HG03175 (cell line): ENCODE measurements at regions not wholly inside any gene's neighbourhood (a gene's known extent, or its start where the extent isn't known, plus 50 kb on each side); places are given as distances from the start of the nearest gene placed in this dataset.

Experiments
- ATAC-seq: cut with Tn5 transposase; IDR thresholded peaks from one replicate; pipeline ENCODE4 v1.9.1; 2021; ENCODE audit warnings: mild to moderate bottlenecking, moderate library complexity; ENCODE audit not compliant: unreplicated experiment

DNA sequence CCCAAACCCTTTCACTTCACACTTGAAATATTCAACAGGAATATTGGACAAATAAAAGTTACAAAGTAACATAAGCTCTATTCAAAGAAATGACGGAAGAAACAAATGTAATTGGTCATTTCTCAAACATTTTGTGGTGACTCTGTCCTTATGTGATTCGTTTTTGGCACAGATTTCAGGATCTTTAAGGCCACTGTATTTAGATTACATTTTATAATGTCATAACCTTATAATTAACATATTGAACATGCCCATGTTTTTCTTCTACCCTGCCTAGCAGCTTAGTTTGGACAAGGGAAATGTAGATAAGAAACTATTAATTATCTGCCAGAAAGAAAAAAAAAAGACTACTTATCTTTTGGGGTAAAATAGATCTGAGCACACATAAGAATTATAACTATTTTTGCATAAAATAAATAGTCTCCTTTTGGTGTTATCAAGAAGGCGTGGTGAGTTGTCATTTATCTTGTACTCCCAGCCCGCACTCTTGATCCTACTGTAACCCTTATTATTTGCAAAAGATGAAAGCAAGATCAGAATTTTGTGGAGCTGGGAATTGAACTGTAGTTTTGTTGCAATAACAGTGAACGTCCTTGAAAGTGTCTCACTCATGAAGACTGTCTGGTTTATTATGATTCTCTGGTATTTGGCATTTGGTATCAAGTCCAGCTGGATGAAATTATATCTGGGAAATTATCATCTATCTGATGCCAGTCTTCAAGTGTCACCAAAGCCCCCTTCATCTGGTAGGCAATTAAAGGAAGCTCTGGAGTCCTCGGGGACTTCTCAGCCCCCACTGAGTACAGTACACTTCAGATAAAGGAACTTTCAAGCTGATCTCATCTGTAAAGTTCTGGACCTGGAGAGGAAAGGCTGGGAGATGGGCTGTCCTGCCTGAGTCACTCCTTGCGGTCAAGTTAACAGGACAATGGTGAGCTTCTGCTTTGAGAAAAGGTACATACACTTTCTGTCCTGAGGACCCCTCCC is 175.7 kb upstream of the INHBA start:
- no peak for ATAC-seq

DNA sequence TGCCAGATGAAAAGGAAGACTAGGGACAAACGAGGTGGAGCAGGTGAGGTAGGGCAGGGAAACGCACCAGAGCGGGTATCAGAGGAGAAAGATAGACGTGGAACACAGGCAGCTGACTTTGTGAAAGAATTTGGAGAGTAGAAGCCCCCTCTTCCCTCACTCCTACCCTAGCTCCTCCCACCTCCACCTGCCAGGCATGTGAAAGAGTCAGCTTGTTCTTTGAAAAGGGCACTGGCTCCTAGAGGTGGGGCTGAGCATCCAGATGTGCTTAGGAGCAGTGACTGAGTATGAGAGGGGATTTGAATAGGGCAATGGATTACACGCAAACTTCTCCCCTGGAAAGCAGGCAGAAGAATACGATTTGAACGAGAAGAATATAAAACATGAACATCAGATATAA is 174.2 kb upstream of the INHBA start:
- ATAC-seq = no peak

DNA sequence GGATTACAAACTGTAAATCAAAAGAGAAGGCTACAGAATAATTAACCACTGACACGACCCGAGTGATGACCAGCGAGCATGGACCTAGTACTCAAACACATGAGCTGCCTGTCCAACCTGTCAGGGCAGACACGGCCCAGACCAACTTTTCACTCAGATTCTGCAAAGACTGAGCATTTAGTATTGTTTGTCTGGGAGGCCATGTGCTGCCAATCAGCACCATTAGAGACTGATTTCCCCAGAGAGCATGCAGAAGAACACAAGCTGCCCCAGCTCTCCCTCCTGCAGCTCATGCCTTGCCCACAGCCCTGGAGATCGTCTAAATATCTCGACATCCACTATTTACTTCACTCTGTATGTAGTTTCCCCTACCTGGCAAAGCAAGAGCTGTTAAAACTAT is 172.6 kb upstream of the INHBA start:
- ATAC-seq = no peak

DNA sequence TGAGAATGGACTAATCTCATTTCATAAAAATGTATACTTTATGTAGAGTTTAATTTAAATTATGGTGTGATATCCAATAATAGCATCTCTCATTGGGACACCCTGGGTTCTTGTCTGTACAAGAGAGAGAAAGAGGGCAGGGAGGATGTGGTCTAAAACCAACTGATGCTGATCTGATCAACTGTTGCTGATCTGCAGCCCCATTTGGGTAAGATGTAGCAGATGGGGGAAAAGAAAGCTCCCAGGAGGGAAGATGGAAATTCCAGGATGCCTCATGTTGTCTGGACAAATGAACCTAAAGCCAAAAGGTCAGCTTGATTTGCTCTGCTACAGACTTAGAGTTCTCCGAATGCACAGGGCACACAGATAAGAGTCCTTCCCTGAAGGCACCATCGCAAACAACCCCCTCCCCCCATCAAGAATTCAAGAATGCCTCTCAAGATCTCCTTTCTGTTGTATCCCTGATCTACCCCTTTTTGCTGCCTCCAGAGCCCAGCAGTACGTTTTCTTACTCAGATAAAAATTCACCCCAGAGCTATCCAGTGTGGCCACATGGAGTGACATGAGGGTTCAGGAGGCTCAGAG is 171.4 kb upstream of the INHBA start:
- no peak for ATAC-seq

DNA sequence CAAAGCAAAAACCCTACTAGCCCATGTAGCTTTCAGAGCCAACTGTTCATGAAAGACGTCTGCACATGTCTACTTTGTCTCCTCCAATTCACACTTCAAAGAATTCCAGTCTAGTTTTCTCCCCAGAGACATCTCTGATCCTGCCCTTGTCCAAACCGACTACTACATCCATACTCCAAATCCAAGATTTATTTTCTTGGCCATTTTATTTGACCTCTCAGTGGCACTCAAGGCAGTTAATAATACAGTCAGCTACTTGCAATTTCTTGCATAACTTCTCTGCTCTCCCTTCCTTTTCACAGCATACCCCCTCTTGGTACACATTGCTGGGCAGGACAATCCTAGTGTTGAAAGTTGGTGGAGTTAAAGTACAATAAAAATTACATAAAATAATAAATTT is 170.9 kb upstream of the INHBA start:
- no peak for ATAC-seq

DNA sequence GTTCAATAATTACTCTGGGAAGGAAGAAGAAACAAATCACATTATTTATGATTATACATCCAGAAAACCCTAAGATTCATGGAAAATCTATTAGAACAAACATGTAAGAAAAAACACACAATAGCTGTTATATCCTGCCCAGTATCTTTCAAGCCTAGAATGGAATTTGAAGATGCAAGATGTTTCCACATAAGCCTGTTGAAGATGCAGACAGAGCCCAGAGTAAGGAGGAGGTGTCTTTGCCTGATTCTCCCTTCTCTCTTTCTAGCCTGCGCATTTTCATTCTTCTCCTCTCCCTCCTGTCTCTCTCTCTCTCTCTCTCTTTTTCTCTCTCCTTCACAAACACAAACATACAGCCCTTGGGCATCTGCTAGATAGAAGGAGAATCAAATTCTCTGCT is 170.1 kb upstream of the INHBA start:
- no peak for ATAC-seq

DNA sequence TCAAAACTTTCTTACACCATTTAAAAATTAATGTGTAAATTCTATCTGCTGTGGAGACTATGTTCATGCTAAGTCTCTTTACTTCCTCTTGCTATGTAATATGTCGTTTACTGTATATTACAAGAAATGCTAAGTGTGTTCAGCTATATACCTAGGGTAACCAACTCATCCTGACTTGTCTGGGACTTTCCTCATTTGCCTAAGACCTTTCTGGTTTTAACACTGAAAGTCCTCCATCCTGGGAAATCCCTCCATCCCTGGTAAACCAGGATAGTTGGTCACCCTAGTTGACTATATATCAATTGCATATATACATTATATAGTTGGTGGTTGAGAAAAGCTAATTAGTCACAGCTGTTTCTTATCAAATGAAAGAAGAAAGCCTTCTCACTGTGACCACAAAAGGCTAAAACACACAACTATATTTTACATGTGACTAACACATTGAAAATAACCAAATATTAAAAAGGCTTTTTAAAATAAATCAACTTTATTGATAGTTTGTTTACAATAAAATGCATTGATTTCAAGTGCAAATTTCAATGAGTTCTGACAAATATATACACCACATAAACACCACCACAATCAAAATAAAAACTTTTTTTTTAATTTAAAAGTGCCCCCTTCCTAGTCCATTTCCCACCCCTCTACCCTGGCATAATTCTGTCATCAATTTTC is 167.7 kb upstream of the INHBA start:
- ATAC-seq = peak; percentile 49

DNA sequence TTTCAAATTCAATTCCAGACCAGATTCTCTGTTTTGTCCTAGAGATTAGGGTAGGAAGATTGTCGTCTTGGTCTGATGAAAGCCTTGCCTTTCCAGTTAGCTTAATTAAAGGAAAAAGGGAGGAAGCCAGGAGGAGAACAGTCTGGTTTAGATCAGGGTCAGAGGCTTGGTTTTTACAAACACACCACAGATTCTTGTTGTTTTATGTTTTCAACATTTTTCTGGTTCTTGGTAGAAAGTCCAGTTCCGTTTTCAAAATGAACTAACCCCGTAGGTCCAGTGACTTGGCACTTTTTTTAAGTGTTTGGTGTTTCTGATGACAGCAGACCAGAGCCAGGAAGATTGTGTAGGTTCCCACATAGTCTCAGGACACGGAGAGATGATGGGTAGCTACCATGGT is 167.1 kb upstream of the INHBA start:
- ATAC-seq = no peak

DNA sequence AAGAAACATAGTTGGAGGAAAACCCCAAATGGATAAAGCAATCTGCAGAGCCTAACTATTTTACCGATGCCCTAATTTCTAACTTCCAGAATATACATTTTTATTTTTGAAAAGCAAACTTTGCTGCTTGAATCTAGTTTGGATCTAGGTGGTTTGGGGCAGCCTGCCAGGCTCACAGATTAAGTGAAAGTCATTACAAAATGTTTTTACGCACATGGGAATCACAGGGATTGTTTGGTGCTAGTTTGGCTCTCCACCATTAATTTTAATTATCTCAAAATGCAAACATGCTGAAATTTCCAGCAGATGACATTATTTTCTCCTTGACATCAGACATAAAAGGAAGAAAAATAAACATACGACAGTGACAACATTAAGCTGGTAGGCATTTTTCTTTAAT is 166.7 kb upstream of the INHBA start:
- ATAC-seq = no peak

DNA sequence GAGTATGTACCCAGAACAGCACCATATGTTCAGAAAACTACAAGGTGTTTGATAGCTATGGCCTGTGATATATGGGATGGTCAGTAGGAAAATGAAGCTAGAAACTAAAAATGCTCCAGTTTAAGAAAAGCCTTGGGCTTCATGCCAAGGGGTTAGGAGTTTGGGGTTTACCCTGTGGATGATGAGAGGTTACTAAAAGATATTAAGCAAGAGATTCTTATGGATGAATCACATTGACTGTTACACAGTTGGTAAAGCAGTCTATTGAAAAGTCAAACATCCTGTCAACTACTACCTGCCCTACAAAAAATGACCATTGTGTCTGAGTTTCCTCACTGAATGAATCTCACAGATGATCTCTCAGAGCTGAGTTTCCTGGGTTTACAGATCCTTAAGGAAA is 166.2 kb upstream of the INHBA start:
- ATAC-seq = no peak

DNA sequence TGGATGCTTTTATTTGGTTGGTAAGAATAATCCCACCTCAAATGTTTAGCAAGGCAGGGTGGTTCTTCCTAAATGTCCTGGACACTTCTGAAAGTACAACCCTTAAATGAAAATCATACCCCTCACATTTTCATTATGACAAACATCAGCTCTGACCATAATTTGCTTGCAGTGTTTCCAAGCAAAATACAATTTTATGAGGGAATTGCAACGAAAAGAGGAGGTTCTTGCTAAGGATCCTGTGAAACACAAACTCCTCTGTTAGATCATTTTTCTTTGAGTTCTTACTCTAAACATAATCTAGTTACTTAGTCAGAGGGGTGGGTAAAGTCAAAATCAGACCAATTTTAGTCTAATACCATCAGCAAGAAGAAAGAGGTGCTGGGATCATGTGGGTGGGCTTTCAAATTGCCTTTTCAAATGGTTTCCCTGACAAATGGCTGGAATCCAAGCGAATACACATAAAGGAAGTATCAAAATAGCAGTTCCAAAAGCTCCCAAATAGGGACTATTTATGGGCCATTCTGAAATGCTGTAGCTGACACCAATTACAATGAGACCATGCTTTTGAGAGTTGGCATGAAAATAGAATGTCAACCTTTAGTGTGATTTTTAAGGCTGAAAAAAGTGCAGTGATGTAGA is 164.9 kb upstream of the INHBA start:
- ATAC-seq = no peak

DNA sequence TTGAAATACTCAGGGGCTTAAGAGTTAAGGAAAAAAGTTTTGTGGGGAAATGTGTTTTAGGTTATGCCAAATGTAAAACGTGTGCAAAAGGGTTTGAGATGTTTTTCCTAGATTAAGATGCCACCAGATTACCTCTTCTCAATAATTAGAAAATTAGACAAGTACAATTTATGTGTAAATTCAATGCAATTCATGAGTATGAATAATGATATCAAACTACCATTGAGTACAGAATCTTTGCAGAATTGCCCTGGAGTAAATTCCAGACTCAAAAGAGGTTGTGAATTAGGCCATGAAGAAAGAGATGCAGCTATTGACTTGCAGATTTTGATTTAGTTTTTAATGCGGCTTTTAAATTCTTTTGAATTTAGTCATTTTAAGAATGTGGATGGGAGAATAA is 159.4 kb upstream of the INHBA start:
- no peak for ATAC-seq

DNA sequence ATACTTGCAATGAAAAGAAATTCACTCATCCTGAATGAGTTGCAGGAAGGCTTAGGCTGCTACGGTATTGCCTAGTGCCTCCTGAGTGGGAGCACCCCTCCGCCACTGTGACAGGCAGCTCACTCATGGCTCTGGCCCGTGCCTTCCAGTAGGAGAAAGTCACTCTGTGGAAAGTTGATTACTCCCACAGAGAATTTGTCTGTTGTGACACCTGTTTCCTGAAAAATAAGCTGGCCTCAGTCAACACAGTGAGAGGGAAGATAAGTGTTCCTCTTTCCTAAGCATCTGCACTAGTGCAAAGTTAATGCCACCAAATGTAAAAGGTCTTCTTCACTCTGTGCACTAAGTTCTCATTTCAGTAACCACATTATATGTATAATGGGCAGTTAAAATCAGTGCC is 158.8 kb upstream of the INHBA start:
- no peak for ATAC-seq

DNA sequence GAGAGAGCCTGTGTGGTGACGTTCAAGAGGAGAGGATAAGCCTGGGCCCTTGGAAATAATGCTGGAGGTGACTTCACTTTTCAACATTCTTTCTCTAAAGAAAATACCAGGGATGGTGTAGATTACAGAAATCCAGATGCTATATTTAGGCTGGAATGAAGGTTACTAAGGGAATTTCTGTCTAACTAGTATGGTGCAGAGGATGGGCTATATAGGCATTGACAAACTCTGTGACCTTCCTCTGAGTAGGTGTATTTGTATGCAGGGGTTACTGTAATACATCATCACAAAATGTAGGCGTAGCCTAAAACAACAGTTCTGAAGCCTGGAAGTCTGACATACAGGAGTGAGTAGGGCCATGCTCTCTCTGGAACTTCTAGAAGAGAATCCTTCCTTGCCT is 155.3 kb upstream of the INHBA start:
- ATAC-seq = no peak

DNA sequence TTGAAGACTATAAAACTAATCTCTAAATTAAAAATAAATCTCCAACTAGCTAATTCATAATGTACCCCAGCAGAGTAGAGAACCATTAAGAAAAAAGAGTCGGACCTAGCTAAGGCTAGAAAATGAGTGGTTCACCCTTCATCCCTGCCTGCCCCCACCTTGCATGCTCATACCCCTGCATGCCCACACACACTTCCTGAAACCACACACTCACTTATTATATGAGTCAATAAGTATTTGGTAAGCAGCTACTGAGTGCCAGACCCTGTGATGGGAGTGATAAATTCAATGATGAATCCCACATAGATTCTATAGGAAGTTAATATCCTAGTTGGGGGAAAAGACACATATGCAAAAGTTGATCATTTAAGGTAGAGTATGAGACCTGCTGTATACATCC is 152.9 kb upstream of the INHBA start:
- ATAC-seq = no peak

DNA sequence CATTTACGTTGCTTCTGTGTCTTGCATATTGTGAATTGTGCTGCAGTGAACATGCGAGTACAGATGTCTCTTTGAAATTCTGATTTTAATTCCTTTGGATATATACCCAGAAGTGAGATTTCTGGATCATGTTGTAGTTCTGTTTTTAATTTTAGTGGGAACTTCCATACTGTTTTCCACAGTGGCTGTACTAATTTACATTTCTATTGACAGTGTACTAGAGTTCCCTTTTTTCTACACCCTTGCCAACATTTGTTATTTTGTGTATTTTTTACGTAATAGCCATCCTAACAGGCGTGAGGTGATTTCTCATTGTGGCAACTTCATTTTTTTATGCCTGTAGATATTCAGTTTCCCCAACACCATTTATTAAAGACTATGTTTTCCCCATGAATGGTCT is 144.7 kb upstream of the INHBA start:
- no peak for ATAC-seq

DNA sequence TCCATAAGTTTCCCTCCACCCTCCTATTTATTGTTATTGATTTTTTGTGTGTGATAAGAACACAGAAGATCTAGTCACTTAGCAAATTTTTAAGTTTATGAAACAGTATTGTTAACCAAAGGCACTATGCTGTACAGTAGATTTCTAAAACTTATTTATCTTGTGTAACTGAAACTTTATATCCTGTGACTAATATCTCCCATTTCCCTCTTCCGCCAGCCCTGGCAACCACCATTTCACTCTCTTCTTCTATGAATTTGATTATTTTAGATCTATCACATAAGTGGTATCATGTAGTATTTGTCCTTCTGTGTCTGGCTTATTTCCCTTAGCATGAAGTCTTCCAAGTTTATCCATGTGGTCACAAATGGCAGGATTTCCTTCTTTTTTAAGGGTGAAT is 144.3 kb upstream of the INHBA start:
- no peak for ATAC-seq

DNA sequence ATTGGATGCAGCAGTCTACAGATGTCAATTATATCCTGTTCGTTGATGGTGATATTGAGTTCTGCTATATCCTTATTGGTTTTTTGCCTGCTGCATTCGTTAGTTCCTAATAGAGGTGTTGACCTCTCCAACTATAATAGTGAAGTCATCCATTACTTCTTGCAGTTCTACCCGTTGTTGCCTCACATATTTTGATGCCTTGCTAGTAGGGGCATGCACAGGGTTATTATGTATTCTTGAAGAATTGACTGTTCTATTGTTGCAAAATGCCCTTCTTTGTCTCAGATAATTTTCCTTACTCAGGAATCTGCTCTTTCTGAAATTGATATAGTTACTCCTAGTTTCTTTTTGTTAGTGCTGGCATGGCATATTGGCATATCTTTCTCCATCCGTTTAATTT is 140.1 kb upstream of the INHBA start:
- ATAC-seq = no peak

DNA sequence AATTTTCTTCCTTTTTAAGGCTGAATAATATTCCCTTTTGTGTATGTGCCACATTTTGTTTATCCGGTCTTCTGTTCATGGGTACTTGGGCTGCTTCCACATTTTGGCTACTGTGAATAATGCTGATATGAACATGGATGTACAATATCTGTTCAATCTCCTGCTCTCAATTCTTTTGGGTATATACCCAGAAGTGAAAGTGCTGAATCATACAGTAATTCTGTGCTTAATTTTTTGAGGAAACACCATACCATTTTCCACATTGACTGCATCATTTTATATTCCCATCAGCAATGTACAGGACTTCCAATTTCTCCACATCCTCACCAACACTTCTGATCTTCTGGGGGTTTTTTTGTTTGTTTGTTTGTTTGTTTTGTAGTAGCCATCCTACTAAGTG is 135.0 kb upstream of the INHBA start:
- ATAC-seq = no peak

DNA sequence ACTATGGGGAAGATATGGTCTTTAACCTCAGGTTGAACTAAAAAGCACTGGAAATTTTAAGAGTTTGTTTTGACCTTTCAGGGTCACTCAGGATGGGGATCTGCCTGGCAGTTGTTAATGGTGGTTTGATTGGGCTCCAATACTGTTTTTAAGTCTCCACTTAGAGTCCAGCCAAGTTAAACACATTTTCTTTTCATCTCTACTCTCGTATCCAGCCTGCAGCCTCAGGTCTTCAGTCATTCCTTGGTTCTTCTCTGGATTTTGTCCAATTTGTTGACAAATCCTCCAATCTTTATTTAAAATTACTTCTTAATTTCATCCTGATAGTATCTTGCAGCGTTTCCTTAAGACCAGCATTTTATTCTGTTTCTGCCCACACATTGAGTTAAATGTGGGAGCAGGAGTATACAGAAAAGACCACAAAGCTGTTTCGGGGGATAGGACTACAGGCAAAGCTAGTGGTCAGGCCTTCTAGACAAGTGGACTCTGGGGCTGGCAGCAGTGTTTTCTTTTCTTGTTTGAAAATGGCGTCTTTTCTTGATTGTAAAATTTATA is 133.2 kb upstream of the INHBA start:
- ATAC-seq = no peak
